ENCODE measurements at regions not wholly inside any gene's neighbourhood (a gene's known extent, or its start where the extent isn't known, plus 50 kb on each side); places are given as distances from the start of the nearest gene placed in this dataset.

DNA sequence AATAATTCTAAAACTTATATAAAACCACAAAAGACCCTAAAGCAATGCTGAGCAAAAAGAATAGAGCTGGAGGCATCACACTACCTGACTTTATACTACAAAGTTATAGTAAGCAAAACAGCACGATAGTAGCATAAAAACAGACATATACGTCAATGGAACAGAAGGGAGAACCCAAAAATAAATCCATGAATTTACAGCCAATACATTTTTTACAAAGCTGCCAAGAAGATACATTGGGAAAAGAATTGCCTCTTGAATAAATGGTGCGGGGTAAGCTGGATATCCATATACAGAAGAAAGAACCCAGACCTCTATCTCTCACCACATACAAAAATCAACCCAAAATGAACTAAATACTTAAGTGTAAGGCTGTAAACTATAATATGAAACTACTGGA, 51.3 kb upstream of the KRTAP11-1 start (continued):
- TF ChIP-seq, protein P1, sequence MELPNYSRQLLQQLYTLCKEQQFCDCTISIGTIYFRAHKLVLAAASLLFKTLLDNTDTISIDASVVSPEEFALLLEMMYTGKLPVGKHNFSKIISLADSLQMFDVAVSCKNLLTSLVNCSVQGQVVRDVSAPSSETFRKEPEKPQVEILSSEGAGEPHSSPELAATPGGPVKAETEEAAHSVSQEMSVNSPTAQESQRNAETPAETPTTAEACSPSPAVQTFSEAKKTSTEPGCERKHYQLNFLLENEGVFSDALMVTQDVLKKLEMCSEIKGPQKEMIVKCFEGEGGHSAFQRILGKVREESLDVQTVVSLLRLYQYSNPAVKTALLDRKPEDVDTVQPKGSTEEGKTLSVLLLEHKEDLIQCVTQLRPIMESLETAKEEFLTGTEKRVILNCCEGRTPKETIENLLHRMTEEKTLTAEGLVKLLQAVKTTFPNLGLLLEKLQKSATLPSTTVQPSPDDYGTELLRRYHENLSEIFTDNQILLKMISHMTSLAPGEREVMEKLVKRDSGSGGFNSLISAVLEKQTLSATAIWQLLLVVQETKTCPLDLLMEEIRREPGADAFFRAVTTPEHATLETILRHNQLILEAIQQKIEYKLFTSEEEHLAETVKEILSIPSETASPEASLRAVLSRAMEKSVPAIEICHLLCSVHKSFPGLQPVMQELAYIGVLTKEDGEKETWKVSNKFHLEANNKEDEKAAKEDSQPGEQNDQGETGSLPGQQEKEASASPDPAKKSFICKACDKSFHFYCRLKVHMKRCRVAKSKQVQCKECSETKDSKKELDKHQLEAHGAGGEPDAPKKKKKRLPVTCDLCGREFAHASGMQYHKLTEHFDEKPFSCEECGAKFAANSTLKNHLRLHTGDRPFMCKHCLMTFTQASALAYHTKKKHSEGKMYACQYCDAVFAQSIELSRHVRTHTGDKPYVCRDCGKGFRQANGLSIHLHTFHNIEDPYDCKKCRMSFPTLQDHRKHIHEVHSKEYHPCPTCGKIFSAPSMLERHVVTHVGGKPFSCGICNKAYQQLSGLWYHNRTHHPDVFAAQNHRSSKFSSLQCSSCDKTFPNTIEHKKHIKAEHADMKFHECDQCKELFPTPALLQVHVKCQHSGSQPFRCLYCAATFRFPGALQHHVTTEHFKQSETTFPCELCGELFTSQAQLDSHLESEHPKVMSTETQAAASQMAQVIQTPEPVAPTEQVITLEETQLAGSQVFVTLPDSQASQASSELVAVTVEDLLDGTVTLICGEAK (IDR thresholded peaks at IDR 0.05) = no peak
- TF ChIP-seq, protein P1 (CRISPR knock-in tag; IDR thresholded peaks at IDR 0.05) = no peak
- TF ChIP-seq PHB2 (IDR thresholded peaks at IDR 0.05; ENCODE audit: low read depth) = no peak
- TF ChIP-seq, protein P2, sequence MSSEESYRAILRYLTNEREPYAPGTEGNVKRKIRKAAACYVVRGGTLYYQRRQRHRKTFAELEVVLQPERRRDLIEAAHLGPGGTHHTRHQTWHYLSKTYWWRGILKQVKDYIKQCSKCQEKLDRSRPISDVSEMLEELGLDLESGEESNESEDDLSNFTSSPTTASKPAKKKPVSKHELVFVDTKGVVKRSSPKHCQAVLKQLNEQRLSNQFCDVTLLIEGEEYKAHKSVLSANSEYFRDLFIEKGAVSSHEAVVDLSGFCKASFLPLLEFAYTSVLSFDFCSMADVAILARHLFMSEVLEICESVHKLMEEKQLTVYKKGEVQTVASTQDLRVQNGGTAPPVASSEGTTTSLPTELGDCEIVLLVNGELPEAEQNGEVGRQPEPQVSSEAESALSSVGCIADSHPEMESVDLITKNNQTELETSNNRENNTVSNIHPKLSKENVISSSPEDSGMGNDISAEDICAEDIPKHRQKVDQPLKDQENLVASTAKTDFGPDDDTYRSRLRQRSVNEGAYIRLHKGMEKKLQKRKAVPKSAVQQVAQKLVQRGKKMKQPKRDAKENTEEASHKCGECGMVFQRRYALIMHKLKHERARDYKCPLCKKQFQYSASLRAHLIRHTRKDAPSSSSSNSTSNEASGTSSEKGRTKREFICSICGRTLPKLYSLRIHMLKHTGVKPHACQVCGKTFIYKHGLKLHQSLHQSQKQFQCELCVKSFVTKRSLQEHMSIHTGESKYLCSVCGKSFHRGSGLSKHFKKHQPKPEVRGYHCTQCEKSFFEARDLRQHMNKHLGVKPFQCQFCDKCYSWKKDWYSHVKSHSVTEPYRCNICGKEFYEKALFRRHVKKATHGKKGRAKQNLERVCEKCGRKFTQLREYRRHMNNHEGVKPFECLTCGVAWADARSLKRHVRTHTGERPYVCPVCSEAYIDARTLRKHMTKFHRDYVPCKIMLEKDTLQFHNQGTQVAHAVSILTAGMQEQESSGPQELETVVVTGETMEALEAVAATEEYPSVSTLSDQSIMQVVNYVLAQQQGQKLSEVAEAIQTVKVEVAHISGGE (CRISPR knock-in tag; IDR thresholded peaks at IDR 0.05) = no peak
- TF ChIP-seq L3MBTL2 (IDR thresholded peaks at IDR 0.05) = no peak
